Kidney epithelial cell (primary cell): ENCODE measurements at regions not wholly inside any gene's neighbourhood (a gene's known extent, or its start where the extent isn't known, plus 50 kb on each side); places are given as distances from the start of the nearest gene placed in this dataset.

Experiments used
- DNase-seq: peaks from one replicate; pipeline ENCODE4 v3.0.0-alpha.2; 2010; ENCODE audit warnings: low read depth
- H3K27me3 ChIP-seq: 2 replicates; pipeline ENCODE4 v1.6.0; 2011; ENCODE audit warnings: low read length; ENCODE audit not compliant: control insufficient read depth, insufficient read depth
- H3K36me3 ChIP-seq: 2 replicates; pipeline ENCODE4 v1.5.1; 2011; ENCODE audit warnings: low read length; ENCODE audit not compliant: control insufficient read depth, insufficient read depth
- H3K4me3 ChIP-seq: 2 replicates; pipeline ENCODE4 v1.5.1; 2011; ENCODE audit warnings: low read depth, mild to moderate bottlenecking, control low read depth, low read length
- CTCF ChIP-seq: IDR thresholded peaks from 2 replicates; pipeline ENCODE4 v1.5.1; 2011; ENCODE audit warnings: mild to moderate bottlenecking, moderate library complexity, low read length, control low read depth, inconsistent platforms; ENCODE audit not compliant: insufficient read depth, poor library complexity, severe bottlenecking

- TF ChIP-seq CTCF, result no peak
- H3K36me3 ChIP-seq, result no peaks in the 10 kb centered on the region
- no peaks in the 10 kb centered on the region for H3K27me3 ChIP-seq
- no peak for DNase-seq
- no peak overlapping the region for H3K4me3 ChIP-seq
Observed at GRCh38 chr12:47004634-47005033, 74.8 kb upstream of the PCED1B start.

GRCh38 chr12:47007048-47007447 is 72.4 kb upstream of the PCED1B start:
- no peaks in the 10 kb centered on the region for H3K27me3 ChIP-seq
- no peak for TF ChIP-seq CTCF
- H3K36me3 ChIP-seq, result no peaks in the 10 kb centered on the region
- H3K4me3 ChIP-seq, result no peak overlapping the region
- no peak for DNase-seq

GRCh38 chr12:47012552-47012951 is 66.9 kb upstream of the PCED1B start:
- no peak overlapping the region for H3K4me3 ChIP-seq
- no peaks in the 10 kb centered on the region for H3K36me3 ChIP-seq
- no peak for DNase-seq
- TF ChIP-seq CTCF, result no peak
- no peaks in the 10 kb centered on the region for H3K27me3 ChIP-seq

- Histone ChIP-seq H3K27me3 (no peaks in the 10 kb centered on the region), H3K36me3 (no peaks in the 10 kb centered on the region), H3K4me3 (no peak overlapping the region)
- DNase-seq, result no peak
- no peak for TF ChIP-seq CTCF
Observed at GRCh38 chr12:47014474-47014873, 64.9 kb upstream of the PCED1B start.

- DNase-seq, result no peak
- Histone ChIP-seq H3K36me3 (no peaks in the 10 kb centered on the region), H3K27me3 (no peaks in the 10 kb centered on the region), H3K4me3 (no peak overlapping the region)
- TF ChIP-seq CTCF, result no peak
Observed at GRCh38 chr12:47015381-47015780, 64.0 kb upstream of the PCED1B start.

GRCh38 chr12:47017041-47017713 is 62.2 kb upstream of the PCED1B start:
- TF ChIP-seq CTCF, result no peak
- no peak for DNase-seq
- Histone ChIP-seq H3K4me3 (no peak overlapping the region), H3K36me3 (no peaks in the 10 kb centered on the region), H3K27me3 (no peaks in the 10 kb centered on the region)
